ENCODE measurements at regions not wholly inside any gene's neighbourhood (a gene's known extent, or its start where the extent isn't known, plus 50 kb on each side); places are given as distances from the start of the nearest gene placed in this dataset.

DNA sequence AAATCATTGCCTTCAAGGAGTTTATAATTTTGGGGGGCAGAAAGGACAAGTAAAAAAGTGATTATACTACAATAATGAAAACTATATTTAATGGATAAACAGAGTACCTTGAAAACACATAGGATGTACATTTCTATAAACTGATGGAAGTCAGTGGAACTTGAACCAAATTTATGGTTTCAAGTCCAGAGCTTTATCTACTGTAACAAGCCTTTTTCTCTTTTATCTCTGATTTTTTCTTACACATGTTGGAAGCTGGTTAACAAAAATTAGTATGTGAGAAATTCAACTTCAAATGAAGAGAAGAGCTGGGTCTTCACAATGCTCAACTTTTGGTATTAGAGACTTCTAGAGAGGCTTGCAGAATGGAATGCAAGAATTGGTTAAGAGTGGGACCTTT, 393.6 kb downstream of the LMO7 start:
- no peaks in the 10 kb centered on the region for H3K36me3 ChIP-seq (ENCODE audit: control insufficient read depth in 4 of 4, insufficient read depth in 3 of 4, low read depth in 1 of 4, low read length in 3 of 4)
- no peaks in the 10 kb centered on the region for H3K9me3 ChIP-seq (ENCODE audit: control insufficient read depth in 4 of 4, low read length in 3 of 4)
- no peak overlapping the region for H3K27ac ChIP-seq (ENCODE audit: low read depth in 1 of 2, low read length in 2 of 2)
- H3K4me1 ChIP-seq (ENCODE audit: control insufficient read depth in 4 of 4, insufficient read depth in 4 of 4, low read length in 3 of 4) = no peaks in the 10 kb centered on the region
- DNase-seq (ENCODE audit: low spot score) = no peak
- H3K4me3 ChIP-seq (ENCODE audit: low read depth in 1 of 3, low read length in 3 of 3) = no peak overlapping the region
- H3K9ac ChIP-seq (ENCODE audit: low read depth in 1 of 2, low read length in 2 of 2) = no peak overlapping the region
- TF ChIP-seq, protein P1, sequence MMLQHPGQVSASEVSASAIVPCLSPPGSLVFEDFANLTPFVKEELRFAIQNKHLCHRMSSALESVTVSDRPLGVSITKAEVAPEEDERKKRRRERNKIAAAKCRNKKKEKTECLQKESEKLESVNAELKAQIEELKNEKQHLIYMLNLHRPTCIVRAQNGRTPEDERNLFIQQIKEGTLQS (IDR thresholded peaks at IDR 0.05) = no peak
- TF ChIP-seq, protein P2, sequence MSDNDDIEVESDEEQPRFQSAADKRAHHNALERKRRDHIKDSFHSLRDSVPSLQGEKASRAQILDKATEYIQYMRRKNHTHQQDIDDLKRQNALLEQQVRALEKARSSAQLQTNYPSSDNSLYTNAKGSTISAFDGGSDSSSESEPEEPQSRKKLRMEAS (IDR thresholded peaks at IDR 0.05) = no peak
- no peak for TF ChIP-seq HNF4A (conservative IDR thresholded peaks at IDR 0.05)
- TF ChIP-seq GABPA (IDR thresholded peaks at IDR 0.05 in 1 of 2, conservative IDR thresholded peaks at IDR 0.05 in 1 of 2) = no peak
- TF ChIP-seq, protein P3, sequence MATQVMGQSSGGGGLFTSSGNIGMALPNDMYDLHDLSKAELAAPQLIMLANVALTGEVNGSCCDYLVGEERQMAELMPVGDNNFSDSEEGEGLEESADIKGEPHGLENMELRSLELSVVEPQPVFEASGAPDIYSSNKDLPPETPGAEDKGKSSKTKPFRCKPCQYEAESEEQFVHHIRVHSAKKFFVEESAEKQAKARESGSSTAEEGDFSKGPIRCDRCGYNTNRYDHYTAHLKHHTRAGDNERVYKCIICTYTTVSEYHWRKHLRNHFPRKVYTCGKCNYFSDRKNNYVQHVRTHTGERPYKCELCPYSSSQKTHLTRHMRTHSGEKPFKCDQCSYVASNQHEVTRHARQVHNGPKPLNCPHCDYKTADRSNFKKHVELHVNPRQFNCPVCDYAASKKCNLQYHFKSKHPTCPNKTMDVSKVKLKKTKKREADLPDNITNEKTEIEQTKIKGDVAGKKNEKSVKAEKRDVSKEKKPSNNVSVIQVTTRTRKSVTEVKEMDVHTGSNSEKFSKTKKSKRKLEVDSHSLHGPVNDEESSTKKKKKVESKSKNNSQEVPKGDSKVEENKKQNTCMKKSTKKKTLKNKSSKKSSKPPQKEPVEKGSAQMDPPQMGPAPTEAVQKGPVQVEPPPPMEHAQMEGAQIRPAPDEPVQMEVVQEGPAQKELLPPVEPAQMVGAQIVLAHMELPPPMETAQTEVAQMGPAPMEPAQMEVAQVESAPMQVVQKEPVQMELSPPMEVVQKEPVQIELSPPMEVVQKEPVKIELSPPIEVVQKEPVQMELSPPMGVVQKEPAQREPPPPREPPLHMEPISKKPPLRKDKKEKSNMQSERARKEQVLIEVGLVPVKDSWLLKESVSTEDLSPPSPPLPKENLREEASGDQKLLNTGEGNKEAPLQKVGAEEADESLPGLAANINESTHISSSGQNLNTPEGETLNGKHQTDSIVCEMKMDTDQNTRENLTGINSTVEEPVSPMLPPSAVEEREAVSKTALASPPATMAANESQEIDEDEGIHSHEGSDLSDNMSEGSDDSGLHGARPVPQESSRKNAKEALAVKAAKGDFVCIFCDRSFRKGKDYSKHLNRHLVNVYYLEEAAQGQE (IDR thresholded peaks at IDR 0.05) = no peak
- TF ChIP-seq NR2F2 (IDR thresholded peaks at IDR 0.05) = no peak
- TF ChIP-seq RAD21 (IDR thresholded peaks at IDR 0.05) = no peak
- TF ChIP-seq JUND (IDR thresholded peaks at IDR 0.05) = no peak
- TF ChIP-seq, protein P4, sequence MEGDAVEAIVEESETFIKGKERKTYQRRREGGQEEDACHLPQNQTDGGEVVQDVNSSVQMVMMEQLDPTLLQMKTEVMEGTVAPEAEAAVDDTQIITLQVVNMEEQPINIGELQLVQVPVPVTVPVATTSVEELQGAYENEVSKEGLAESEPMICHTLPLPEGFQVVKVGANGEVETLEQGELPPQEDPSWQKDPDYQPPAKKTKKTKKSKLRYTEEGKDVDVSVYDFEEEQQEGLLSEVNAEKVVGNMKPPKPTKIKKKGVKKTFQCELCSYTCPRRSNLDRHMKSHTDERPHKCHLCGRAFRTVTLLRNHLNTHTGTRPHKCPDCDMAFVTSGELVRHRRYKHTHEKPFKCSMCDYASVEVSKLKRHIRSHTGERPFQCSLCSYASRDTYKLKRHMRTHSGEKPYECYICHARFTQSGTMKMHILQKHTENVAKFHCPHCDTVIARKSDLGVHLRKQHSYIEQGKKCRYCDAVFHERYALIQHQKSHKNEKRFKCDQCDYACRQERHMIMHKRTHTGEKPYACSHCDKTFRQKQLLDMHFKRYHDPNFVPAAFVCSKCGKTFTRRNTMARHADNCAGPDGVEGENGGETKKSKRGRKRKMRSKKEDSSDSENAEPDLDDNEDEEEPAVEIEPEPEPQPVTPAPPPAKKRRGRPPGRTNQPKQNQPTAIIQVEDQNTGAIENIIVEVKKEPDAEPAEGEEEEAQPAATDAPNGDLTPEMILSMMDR (IDR thresholded peaks at IDR 0.05; ENCODE audit: low read depth, low read length, missing input control) = no peak
- TF ChIP-seq, protein P5, sequence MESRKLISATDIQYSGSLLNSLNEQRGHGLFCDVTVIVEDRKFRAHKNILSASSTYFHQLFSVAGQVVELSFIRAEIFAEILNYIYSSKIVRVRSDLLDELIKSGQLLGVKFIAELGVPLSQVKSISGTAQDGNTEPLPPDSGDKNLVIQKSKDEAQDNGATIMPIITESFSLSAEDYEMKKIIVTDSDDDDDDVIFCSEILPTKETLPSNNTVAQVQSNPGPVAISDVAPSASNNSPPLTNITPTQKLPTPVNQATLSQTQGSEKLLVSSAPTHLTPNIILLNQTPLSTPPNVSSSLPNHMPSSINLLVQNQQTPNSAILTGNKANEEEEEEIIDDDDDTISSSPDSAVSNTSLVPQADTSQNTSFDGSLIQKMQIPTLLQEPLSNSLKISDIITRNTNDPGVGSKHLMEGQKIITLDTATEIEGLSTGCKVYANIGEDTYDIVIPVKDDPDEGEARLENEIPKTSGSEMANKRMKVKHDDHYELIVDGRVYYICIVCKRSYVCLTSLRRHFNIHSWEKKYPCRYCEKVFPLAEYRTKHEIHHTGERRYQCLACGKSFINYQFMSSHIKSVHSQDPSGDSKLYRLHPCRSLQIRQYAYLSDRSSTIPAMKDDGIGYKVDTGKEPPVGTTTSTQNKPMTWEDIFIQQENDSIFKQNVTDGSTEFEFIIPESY (IDR thresholded peaks at IDR 0.05) = no peak
- TF ChIP-seq YY1 (IDR thresholded peaks at IDR 0.05) = no peak
- TF ChIP-seq TAF1 (conservative IDR thresholded peaks at IDR 0.05) = no peak
- TF ChIP-seq RXRA (IDR thresholded peaks at IDR 0.05) = no peak
- TF ChIP-seq HNF4G (IDR thresholded peaks at IDR 0.05) = no peak
- TF ChIP-seq FOXA1 (IDR thresholded peaks at IDR 0.05) = no peak
- no peak for TF ChIP-seq SP1 (IDR thresholded peaks at IDR 0.05)
- no peak for TF ChIP-seq EGR1 (IDR thresholded peaks at IDR 0.05; ENCODE audit: low read depth in 2 of 2)
- no peak for TF ChIP-seq FOXA2 (IDR thresholded peaks at IDR 0.05)
- H3K27me3 ChIP-seq (ENCODE audit: control insufficient read depth in 4 of 4, insufficient read depth in 4 of 4, low read length in 3 of 4) = peaks cover 0 to 7% (median 0%) of the 10 kb centered on the region in 4 donors

All from liver (tissue), 7 donors.